IMR-90 (cell line): ENCODE measurements at regions not wholly inside any gene's neighbourhood (a gene's known extent, or its start where the extent isn't known, plus 50 kb on each side); places are given as distances from the start of the nearest gene placed in this dataset.

Experiments
- ATAC-seq: fragments of 200-7000 bp; cut with Tn5 transposase; 2 replicates; pipeline ENCODE4 v1.9.1; 2020; ENCODE audit warnings: low read depth, mild to moderate bottlenecking, moderate library complexity
- BruUV-seq: library from RNA; stranded (reverse); fragments of 400-500 nt; replicated peaks from 2 replicates; lab custom pipeline; 2021; lab: Mats Ljungman, UMichigan
- CTCF ChIA-PET: fragments of 300-600 bp; formaldehyde crosslinking; extraction: SDS; loops from one replicate; lab custom pipeline; 2021; ENCODE audit warnings: antibody characterized with exemption; lab: Yijun Ruan, JAX
- POLR2A ChIA-PET: fragments of 300-600 bp; sonication (Branson Sonifier 250); formaldehyde crosslinking; loops from one replicate; lab custom pipeline; 2022; ENCODE audit warnings: antibody characterized with exemption; ENCODE audit not compliant: unreplicated experiment; lab: Charles Lee
- DNase-seq: peaks from one replicate; pipeline ENCODE4 v3.0.0; 2013
- H2AFZ ChIP-seq: replicated peaks from 2 replicates; pipeline ENCODE3; 2013; ENCODE audit warnings: low read length, mild to moderate bottlenecking; ENCODE audit not compliant: poor library complexity
- H2AK5ac ChIP-seq: 2 replicates; pipeline ENCODE4 v1.6.1; 2013; ENCODE audit warnings: low read depth, low read length, inconsistent platforms
- H2AK9ac ChIP-seq: replicated peaks from 2 replicates; pipeline ENCODE3; 2013; ENCODE audit warnings: mild to moderate bottlenecking, low read depth, low read length, moderate library complexity; ENCODE audit not compliant: poor library complexity
- H2BK120ac ChIP-seq: 2 replicates; pipeline ENCODE4 v1.6.1; 2013; ENCODE audit warnings: low read depth, low read length, inconsistent platforms
- H2BK15ac ChIP-seq: 3 replicates; pipeline ENCODE4 v1.6.1; 2013; ENCODE audit warnings: low read depth, low read length, inconsistent platforms
- H2BK20ac ChIP-seq: 2 replicates; pipeline ENCODE4 v1.6.1; 2013; ENCODE audit warnings: low read depth, mild to moderate bottlenecking, inconsistent platforms, low read length, moderate library complexity
- H2BK5ac ChIP-seq: 2 replicates; pipeline ENCODE4 v1.6.1; 2013; ENCODE audit warnings: mild to moderate bottlenecking, low read depth, low read length, inconsistent platforms; ENCODE audit not compliant: poor library complexity, severe bottlenecking
- H3K14ac ChIP-seq: replicated peaks from 2 replicates; pipeline ENCODE4 v1.6.1; 2013; ENCODE audit warnings: low read depth, low read length, inconsistent platforms
- H3K18ac ChIP-seq: 2 replicates; pipeline ENCODE4 v1.6.1; 2013; ENCODE audit warnings: low read depth, low read length, control low read depth
- H3K23ac ChIP-seq: 2 replicates; pipeline ENCODE4 v1.6.1; 2013; ENCODE audit warnings: low read depth, low read length, inconsistent platforms
- H3K27ac ChIP-seq: 2 replicates; pipeline ENCODE4 v1.5.1; 2013; ENCODE audit warnings: mild to moderate bottlenecking, control low read depth, low read length; ENCODE audit not compliant: insufficient read depth
- H3K27me3 ChIP-seq: 2 replicates; pipeline ENCODE4 v1.6.1; 2013; ENCODE audit warnings: low read length; ENCODE audit not compliant: control insufficient read depth, insufficient read depth
- H3K36me3 ChIP-seq: 2 replicates; pipeline ENCODE4 v1.6.1; 2013; ENCODE audit warnings: low read length, mixed read lengths; ENCODE audit not compliant: control insufficient read depth, insufficient read depth
- H3K4ac ChIP-seq: 2 replicates; pipeline ENCODE4 v1.6.1; 2013; ENCODE audit warnings: low read depth, low read length, inconsistent platforms
- H3K4me1 ChIP-seq: 2 replicates; pipeline ENCODE4 v1.6.1; 2013; ENCODE audit warnings: low read length, mixed read lengths; ENCODE audit not compliant: control insufficient read depth, insufficient read depth
- H3K4me2 ChIP-seq: 2 replicates; pipeline ENCODE4 v1.6.1; 2013; ENCODE audit warnings: low read depth, mild to moderate bottlenecking, control low read depth, low read length, moderate library complexity
- H3K4me3 ChIP-seq: 2 replicates; pipeline ENCODE4 v1.5.1; 2013; ENCODE audit warnings: low read depth, mild to moderate bottlenecking, control low read depth, low read length, moderate library complexity; ENCODE audit not compliant: insufficient read depth
- H3K56ac ChIP-seq: 2 replicates; pipeline ENCODE4 v1.6.1; 2013; ENCODE audit warnings: low read length, inconsistent platforms; ENCODE audit not compliant: insufficient read depth; ENCODE audit errors: extremely low read depth
- H3K79me1 ChIP-seq, 2 experiments: 2 replicates each; pipeline ENCODE4 v1.6.1; 2013; ENCODE audit warnings: low read length in 2 of 2, inconsistent platforms in 1 of 2, low read depth in 1 of 2
- H3K9ac ChIP-seq: 2 replicates; pipeline ENCODE4 v1.6.1; 2013; ENCODE audit warnings: low read depth, low read length, control low read depth
- H3K9me1 ChIP-seq: 2 replicates; pipeline ENCODE4 v1.6.1; 2013; ENCODE audit warnings: low read length, inconsistent platforms; ENCODE audit not compliant: insufficient read depth
- H3K9me3 ChIP-seq: 2 replicates; pipeline ENCODE4 v1.6.1; 2013; ENCODE audit warnings: low read length; ENCODE audit not compliant: control insufficient read depth, insufficient read depth
- H4K20me1 ChIP-seq: 2 replicates; pipeline ENCODE4 v1.6.1; 2013; ENCODE audit warnings: low read length, inconsistent platforms; ENCODE audit not compliant: insufficient read depth
- H4K5ac ChIP-seq: 2 replicates; pipeline ENCODE4 v1.6.1; 2013; ENCODE audit warnings: mild to moderate bottlenecking, low read depth, low read length, control low read depth
- H4K8ac ChIP-seq, 2 experiments: 2 replicates each; pipeline ENCODE4 v1.6.1; 2013; ENCODE audit warnings: low read depth in 2 of 2, low read length in 2 of 2, control low read depth in 1 of 2, inconsistent platforms in 1 of 2
- H4K91ac ChIP-seq: 2 replicates; pipeline ENCODE4 v1.6.1; 2013; ENCODE audit warnings: low read depth, low read length, inconsistent platforms; ENCODE audit not compliant: insufficient read depth
- CEBPB ChIP-seq: IDR thresholded peaks from 2 replicates; pipeline ENCODE4 v1.6.1; 2012; ENCODE audit warnings: low read depth, low read length, improper control_type of control experiment
- CHD1 ChIP-seq: IDR thresholded peaks from 2 replicates; pipeline ENCODE4 v1.6.1; 2012; ENCODE audit warnings: low read depth, low read length, improper control_type of control experiment
- CTCF ChIP-seq: conservative IDR thresholded peaks from 2 replicates; pipeline ENCODE4 v1.5.1; 2012; ENCODE audit warnings: mild to moderate bottlenecking, low read depth, low read length, improper control_type of control experiment
- FOS ChIP-seq: fragments of 150-350 bp; IDR thresholded peaks from 2 replicates; pipeline ENCODE4 v1.6.1; 2016; ENCODE audit warnings: low read depth, low read length
- MAFK ChIP-seq: IDR thresholded peaks from 2 replicates; pipeline ENCODE4 v1.6.1; 2012; ENCODE audit warnings: low read depth, low read length, improper control_type of control experiment
- NFE2L2 ChIP-seq: fragments of 150-350 bp; IDR thresholded peaks from 2 replicates; pipeline ENCODE4 v1.6.1; 2016; ENCODE audit warnings: low read depth, mild to moderate bottlenecking, low read length
- POLR2A ChIP-seq: IDR thresholded peaks from 2 replicates; pipeline ENCODE4 v1.6.1; 2012; ENCODE audit warnings: mild to moderate bottlenecking, low read depth, low read length
- SMC3 ChIP-seq: fragments of 150-350 bp; IDR thresholded peaks from 2 replicates; pipeline ENCODE4 v1.6.1; 2016; ENCODE audit warnings: low read depth, mild to moderate bottlenecking, antibody characterized with exemption, low read length, moderate library complexity
- WGBS, 2 experiments: methylation state at CpG; one replicate each; pipeline versions ENCODE4 v1.1.5 to v1.1.7; 2013; ENCODE audit warnings: missing lambda C conversion rate in 2 of 2; ENCODE audit not compliant: insufficient read length in 1 of 2; ENCODE audit errors: extremely low coverage in 2 of 2; 5-methylcytosine and 5-hydroxymethylcytosine counted together
- dilution Hi-C: fragments of 300-500 bp; cut with HindIII; formaldehyde crosslinking; loops from one replicate; pipeline ENCODE4 v1.14.3; 2018; ENCODE audit warnings: low sequenced_read_pairs; ENCODE audit not compliant: unreplicated experiment
- in situ Hi-C: fragments of 300-500 bp; cut with MboI; formaldehyde crosslinking; loops from 3 replicates; pipeline ENCODE4 v1.14.3; 2019; ENCODE audit warnings: low sequenced_read_pairs, inconsistent platforms, mixed read lengths
- intact Hi-C: fragments of 100-400 bp; cut with micrococcal nuclease; formaldehyde crosslinking; loops from 2 replicates; pipeline ENCODE4 v1.10.0; 2022

- ATAC-seq (no peak), DNase-seq (no peak)
- no peaks in the 10 kb centered on the region for H3K27me3 ChIP-seq
- H3K79me1 ChIP-seq, result no peaks in the 10 kb centered on the region
- dilution Hi-C loops (no loop called here), intact Hi-C loops (loop anchor here (5.0 kb wide), 1 partner anchor 218 kb away; the partner anchor contains the start of gene EDIL3), in situ Hi-C loops (no loop called here)
- H2BK15ac ChIP-seq, result no peak overlapping the region
- POLR2A ChIA-PET, result no interaction called here
- no peak overlapping the region for H3K4me2 ChIP-seq
- H2BK5ac ChIP-seq, result no peak overlapping the region
- H3K27ac ChIP-seq, result no peak overlapping the region
- no peak overlapping the region for H3K56ac ChIP-seq
- H3K23ac ChIP-seq, result no peak overlapping the region
- no CpG with 5 or more reads among the region's 3 CpGs for WGBS, 2 experiments
- no peaks in the 10 kb centered on the region for H3K4me1 ChIP-seq
- no peak overlapping the region for H2BK120ac ChIP-seq
- CTCF ChIA-PET, result no interaction called here
- no peak overlapping the region for H3K18ac ChIP-seq
- H4K5ac ChIP-seq, result no peak overlapping the region
- H3K14ac ChIP-seq, result no peak overlapping the region
- no peak for TF ChIP-seq CTCF
- TF ChIP-seq SMC3, result no peak
- TF ChIP-seq POLR2A, result no peak
- TF ChIP-seq MAFK, result no peak
- no peak for TF ChIP-seq CEBPB
- no peak for TF ChIP-seq CHD1
- TF ChIP-seq NFE2L2, result no peak
- TF ChIP-seq FOS, result no peak
- H3K9ac ChIP-seq, result no peak overlapping the region
- BruUV-seq, result no TSS peak
- no peak overlapping the region for H2AFZ ChIP-seq
- H3K4me3 ChIP-seq, result no peak overlapping the region
- no peak overlapping the region for H2AK5ac ChIP-seq
- no peak overlapping the region for H2AK9ac ChIP-seq
- H4K91ac ChIP-seq, result no peak overlapping the region
- H3K9me3 ChIP-seq, result no peaks in the 10 kb centered on the region
- H3K9me1 ChIP-seq, result no peaks in the 10 kb centered on the region
- H2BK20ac ChIP-seq, result no peak overlapping the region
- H3K36me3 ChIP-seq, result no peaks in the 10 kb centered on the region
- H4K20me1 ChIP-seq, result no peaks in the 10 kb centered on the region; the same call in 1 of the 2 replicates
- no peak overlapping the region for H4K8ac ChIP-seq
- H3K4ac ChIP-seq, result no peak overlapping the region
Measured at GRCh38 chr5:84599964-84600363, 215.3 kb upstream of the EDIL3 start.
